Upper lobe of left lung (tissue), 4 donors: ENCODE measurements at regions not wholly inside any gene's neighbourhood (a gene's known extent, or its start where the extent isn't known, plus 50 kb on each side); places are given as distances from the start of the nearest gene placed in this dataset.

Source experiments
- EP300 ChIP-seq, 4 donors: sonication (generic); formaldehyde crosslinking; IDR thresholded peaks; one replicate each; pipeline ENCODE4 v1.5.1; 2017; ENCODE audit warnings: antibody characterized with exemption in 4 of 4, control low read depth in 2 of 4
- POLR2A ChIP-seq, 4 donors: fragments of 450-650 bp; IDR thresholded peaks; one replicate each; pipeline ENCODE4 v1.5.1; 2016 to 2017; ENCODE audit warnings: antibody characterized with exemption in 4 of 4, mild to moderate bottlenecking in 2 of 4
- POLR2AphosphoS5 ChIP-seq, 2 donors: sonication (generic); formaldehyde crosslinking; IDR thresholded peaks; one replicate each; pipeline ENCODE4 v1.5.1; 2017; ENCODE audit warnings: antibody characterized with exemption in 2 of 2
- TF ChIP-seq, protein P1 (sequence below), 6 experiments: fragments of 450-650 bp in 4 of 6; fragments of 200-600 bp in 2 of 6; sonication (generic) in 2 of 6; IDR thresholded peaks; one replicate each; pipeline ENCODE4 v1.5.1; 2016 to 2019; ENCODE audit warnings: antibody characterized with exemption in 6 of 6

DNA sequence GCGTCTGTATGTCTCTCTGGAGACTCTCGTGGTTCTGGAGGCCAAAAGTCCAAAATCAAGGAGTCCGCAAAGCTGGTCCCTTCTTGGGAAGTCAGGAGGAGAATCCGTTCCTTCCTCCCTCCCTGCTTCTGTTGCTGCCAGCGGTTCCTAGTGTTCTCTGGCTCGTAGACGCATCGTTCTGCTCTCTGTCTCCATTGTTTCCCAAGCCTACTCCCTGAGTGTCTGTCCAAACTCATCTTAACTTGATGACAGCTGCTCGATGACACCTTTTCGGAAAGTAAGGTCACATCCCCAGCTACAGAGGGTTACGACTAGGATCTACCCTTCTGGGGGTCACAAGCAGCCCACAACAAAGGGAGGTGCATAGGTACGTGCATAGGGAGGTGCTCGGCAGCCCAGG lies 80.7 kb upstream of the FOXF1 start:
- TF ChIP-seq EP300 (IDR thresholded peaks at IDR 0.05) (no peak), POLR2A (IDR thresholded peaks at IDR 0.05) (no peak), POLR2AphosphoS5 (IDR thresholded peaks at IDR 0.05) (no peak)
- TF ChIP-seq, protein P1, sequence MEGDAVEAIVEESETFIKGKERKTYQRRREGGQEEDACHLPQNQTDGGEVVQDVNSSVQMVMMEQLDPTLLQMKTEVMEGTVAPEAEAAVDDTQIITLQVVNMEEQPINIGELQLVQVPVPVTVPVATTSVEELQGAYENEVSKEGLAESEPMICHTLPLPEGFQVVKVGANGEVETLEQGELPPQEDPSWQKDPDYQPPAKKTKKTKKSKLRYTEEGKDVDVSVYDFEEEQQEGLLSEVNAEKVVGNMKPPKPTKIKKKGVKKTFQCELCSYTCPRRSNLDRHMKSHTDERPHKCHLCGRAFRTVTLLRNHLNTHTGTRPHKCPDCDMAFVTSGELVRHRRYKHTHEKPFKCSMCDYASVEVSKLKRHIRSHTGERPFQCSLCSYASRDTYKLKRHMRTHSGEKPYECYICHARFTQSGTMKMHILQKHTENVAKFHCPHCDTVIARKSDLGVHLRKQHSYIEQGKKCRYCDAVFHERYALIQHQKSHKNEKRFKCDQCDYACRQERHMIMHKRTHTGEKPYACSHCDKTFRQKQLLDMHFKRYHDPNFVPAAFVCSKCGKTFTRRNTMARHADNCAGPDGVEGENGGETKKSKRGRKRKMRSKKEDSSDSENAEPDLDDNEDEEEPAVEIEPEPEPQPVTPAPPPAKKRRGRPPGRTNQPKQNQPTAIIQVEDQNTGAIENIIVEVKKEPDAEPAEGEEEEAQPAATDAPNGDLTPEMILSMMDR (IDR thresholded peaks at IDR 0.05), result no peak
